WTC11 (cell line): ENCODE measurements at regions not wholly inside any gene's neighbourhood (a gene's known extent, or its start where the extent isn't known, plus 50 kb on each side); places are given as distances from the start of the nearest gene placed in this dataset.
"Not testable (repeated sequence)": the region's sequence is repeated elsewhere in the genome, so short reads cannot be mapped to it uniquely, and the experiment has no call there.

ENCODE experiments used
- ATAC-seq: fragments of 200-7000 bp; cut with Tn5 transposase; 2 replicates; pipeline ENCODE4 v1.10.0; 2021; ENCODE audit warnings: mild to moderate bottlenecking, moderate library complexity
- CTCF ChIA-PET: fragments of 300-600 bp; sonication (Branson Sonifier 250); formaldehyde crosslinking; loops from one replicate; lab custom pipeline; 2021; ENCODE audit warnings: antibody characterized with exemption; lab: Charles Lee
- POLR2A ChIA-PET: fragments of 350-600 bp; sonication (Branson Sonifier 250); formaldehyde crosslinking; loops from one replicate; lab custom pipeline; 2021; ENCODE audit warnings: antibody characterized with exemption; lab: Charles Lee
- DNase-seq: peaks from one replicate; pipeline ENCODE4 v3.0.0; 2021; ENCODE audit warnings: low spot score
- H3K27ac Mint-ChIP-seq: 2 replicates; pipeline ENCODE4 v1.8.0; 2021; ENCODE audit warnings: mixed read lengths
- H3K27me3 Mint-ChIP-seq: 2 replicates; pipeline ENCODE4 v1.8.0; 2021; ENCODE audit warnings: low read depth, mild to moderate bottlenecking, moderate library complexity, mixed read lengths
- H3K36me3 Mint-ChIP-seq: 2 replicates; pipeline ENCODE4 v1.8.0; 2021; ENCODE audit warnings: mixed read lengths
- H3K4me1 Mint-ChIP-seq: 2 replicates; pipeline ENCODE4 v1.8.0; 2022; ENCODE audit warnings: mixed read lengths
- H3K4me3 Mint-ChIP-seq: 2 replicates; pipeline ENCODE4 v1.8.0; 2021; ENCODE audit warnings: mild to moderate bottlenecking, moderate library complexity, mixed read lengths
- H3K9me3 Mint-ChIP-seq: 2 replicates; pipeline ENCODE4 v1.8.0; 2021; ENCODE audit warnings: mixed read lengths
- CDX4 ChIP-seq: fragments of 250-450 bp; sonication (Bioruptor Pico); IDR thresholded peaks from 2 replicates; pipeline ENCODE4 v1.9.0; 2021; ENCODE audit warnings: moderate library complexity, mild to moderate bottlenecking, inconsistent platforms, borderline replicate concordance
- E2F1 ChIP-seq: sonication (generic); formaldehyde crosslinking; IDR thresholded peaks from 2 replicates; pipeline ENCODE4 v1.8.0; 2022; ENCODE audit warnings: mild to moderate bottlenecking, missing genetic modification reagents
- ESRRA ChIP-seq: sonication (generic); formaldehyde crosslinking; IDR thresholded peaks from 2 replicates; pipeline ENCODE4 v1.8.1; 2022; ENCODE audit warnings: mild to moderate bottlenecking, missing genetic modification reagents, borderline replicate concordance
- FOXP1 ChIP-seq: sonication (generic); formaldehyde crosslinking; IDR thresholded peaks from 2 replicates; pipeline ENCODE4 v1.8.0; 2022; ENCODE audit warnings: missing genetic modification reagents, mild to moderate bottlenecking, moderate library complexity, borderline replicate concordance
- JAZF1 ChIP-seq: fragments of 250-450 bp; sonication (Bioruptor Pico); IDR thresholded peaks from 2 replicates; pipeline ENCODE4 v1.9.0; 2021; ENCODE audit warnings: moderate library complexity, mild to moderate bottlenecking, inconsistent platforms
- MXD4 ChIP-seq: fragments of 250-450 bp; sonication (Bioruptor Pico); IDR thresholded peaks from 2 replicates; pipeline ENCODE4 v1.8.0; 2021; ENCODE audit warnings: mild to moderate bottlenecking, moderate library complexity, borderline replicate concordance
- NFATC4 ChIP-seq: fragments of 250-450 bp; sonication (Bioruptor Pico); IDR thresholded peaks from 2 replicates; pipeline ENCODE4 v1.9.0; 2021; ENCODE audit warnings: mild to moderate bottlenecking
- NR1H2 ChIP-seq: sonication (generic); formaldehyde crosslinking; IDR thresholded peaks from 2 replicates; pipeline ENCODE4 v1.9.0; 2021; ENCODE audit warnings: mild to moderate bottlenecking, moderate library complexity, missing genetic modification reagents
- ZNF317 ChIP-seq: sonication (generic); formaldehyde crosslinking; IDR thresholded peaks from 2 replicates; pipeline ENCODE4 v1.8.1; 2023; ENCODE audit warnings: low read depth, mild to moderate bottlenecking, moderate library complexity, missing genetic modification reagents, borderline replicate concordance
- ZNF512 ChIP-seq: sonication (generic); formaldehyde crosslinking; IDR thresholded peaks from 2 replicates; pipeline ENCODE4 v1.8.1; 2022; ENCODE audit warnings: missing genetic modification reagents, borderline replicate concordance
- TF ChIP-seq, protein P1 (sequence below): sonication (generic); formaldehyde crosslinking; IDR thresholded peaks from 2 replicates; pipeline ENCODE4 v1.8.0; 2023; ENCODE audit warnings: missing genetic modification reagents, mild to moderate bottlenecking, borderline replicate concordance
- TF ChIP-seq, protein P2 (sequence below): sonication (generic); formaldehyde crosslinking; IDR thresholded peaks from 2 replicates; pipeline ENCODE4 v1.8.1; 2023; ENCODE audit warnings: mild to moderate bottlenecking, missing genetic modification reagents, borderline replicate concordance
- TF ChIP-seq, protein P3 (sequence below): sonication (generic); formaldehyde crosslinking; IDR thresholded peaks from 2 replicates; pipeline ENCODE4 v1.8.1; 2022; ENCODE audit warnings: mild to moderate bottlenecking, moderate library complexity, missing genetic modification reagents
- TF ChIP-seq, protein P4 (sequence below): sonication (generic); formaldehyde crosslinking; IDR thresholded peaks from 2 replicates; pipeline ENCODE4 v1.8.1; 2022; ENCODE audit warnings: low read depth, mild to moderate bottlenecking, moderate library complexity, missing genetic modification reagents, borderline replicate concordance
- TF ChIP-seq, protein P5 (sequence below): fragments of 250-450 bp; sonication (Bioruptor Pico); IDR thresholded peaks from 2 replicates; pipeline ENCODE4 v2.1.2; 2022; ENCODE audit warnings: mild to moderate bottlenecking, moderate library complexity
- TF ChIP-seq, protein P6 (sequence below): sonication (generic); formaldehyde crosslinking; IDR thresholded peaks from 2 replicates; pipeline ENCODE4 v1.8.1; 2022; ENCODE audit warnings: mild to moderate bottlenecking, missing genetic modification reagents, moderate library complexity, borderline replicate concordance

DNA sequence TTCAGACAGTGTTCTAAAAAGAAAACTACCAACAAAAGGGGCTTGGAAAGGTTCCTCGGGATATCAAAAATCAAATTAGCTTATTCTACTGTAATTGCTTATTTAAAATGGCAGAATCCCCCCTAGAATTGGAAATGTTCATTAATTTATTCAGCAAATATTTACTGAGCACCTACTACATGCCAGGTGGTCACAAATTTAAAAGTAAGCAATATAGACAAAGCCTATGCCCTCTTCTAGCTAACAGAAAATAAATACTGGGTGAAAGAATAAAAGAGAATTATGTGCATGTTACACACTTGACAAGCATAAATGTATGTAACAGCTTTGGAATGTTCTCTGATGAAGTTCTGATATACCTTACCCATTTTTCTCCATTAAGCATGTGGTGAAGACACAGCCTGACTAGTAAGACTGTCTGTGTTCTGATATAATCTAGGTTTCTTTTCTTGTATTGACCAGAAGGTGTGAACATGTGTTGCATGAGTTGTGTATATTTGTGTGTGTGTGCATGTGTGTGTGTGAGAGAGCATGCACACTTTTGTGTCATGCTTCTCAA lies 606.7 kb upstream of the CITED2 start (continued):
- TF ChIP-seq NFATC4 (CRISPR knock-in tag): no peak
- no peak for TF ChIP-seq FOXP1 (CRISPR knock-in tag)
- TF ChIP-seq, protein P1, sequence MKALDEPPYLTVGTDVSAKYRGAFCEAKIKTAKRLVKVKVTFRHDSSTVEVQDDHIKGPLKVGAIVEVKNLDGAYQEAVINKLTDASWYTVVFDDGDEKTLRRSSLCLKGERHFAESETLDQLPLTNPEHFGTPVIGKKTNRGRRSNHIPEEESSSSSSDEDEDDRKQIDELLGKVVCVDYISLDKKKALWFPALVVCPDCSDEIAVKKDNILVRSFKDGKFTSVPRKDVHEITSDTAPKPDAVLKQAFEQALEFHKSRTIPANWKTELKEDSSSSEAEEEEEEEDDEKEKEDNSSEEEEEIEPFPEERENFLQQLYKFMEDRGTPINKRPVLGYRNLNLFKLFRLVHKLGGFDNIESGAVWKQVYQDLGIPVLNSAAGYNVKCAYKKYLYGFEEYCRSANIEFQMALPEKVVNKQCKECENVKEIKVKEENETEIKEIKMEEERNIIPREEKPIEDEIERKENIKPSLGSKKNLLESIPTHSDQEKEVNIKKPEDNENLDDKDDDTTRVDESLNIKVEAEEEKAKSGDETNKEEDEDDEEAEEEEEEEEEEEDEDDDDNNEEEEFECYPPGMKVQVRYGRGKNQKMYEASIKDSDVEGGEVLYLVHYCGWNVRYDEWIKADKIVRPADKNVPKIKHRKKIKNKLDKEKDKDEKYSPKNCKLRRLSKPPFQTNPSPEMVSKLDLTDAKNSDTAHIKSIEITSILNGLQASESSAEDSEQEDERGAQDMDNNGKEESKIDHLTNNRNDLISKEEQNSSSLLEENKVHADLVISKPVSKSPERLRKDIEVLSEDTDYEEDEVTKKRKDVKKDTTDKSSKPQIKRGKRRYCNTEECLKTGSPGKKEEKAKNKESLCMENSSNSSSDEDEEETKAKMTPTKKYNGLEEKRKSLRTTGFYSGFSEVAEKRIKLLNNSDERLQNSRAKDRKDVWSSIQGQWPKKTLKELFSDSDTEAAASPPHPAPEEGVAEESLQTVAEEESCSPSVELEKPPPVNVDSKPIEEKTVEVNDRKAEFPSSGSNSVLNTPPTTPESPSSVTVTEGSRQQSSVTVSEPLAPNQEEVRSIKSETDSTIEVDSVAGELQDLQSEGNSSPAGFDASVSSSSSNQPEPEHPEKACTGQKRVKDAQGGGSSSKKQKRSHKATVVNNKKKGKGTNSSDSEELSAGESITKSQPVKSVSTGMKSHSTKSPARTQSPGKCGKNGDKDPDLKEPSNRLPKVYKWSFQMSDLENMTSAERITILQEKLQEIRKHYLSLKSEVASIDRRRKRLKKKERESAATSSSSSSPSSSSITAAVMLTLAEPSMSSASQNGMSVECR (CRISPR knock-in tag): no peak
- no peak for TF ChIP-seq NR1H2 (CRISPR knock-in tag)
- no peak for TF ChIP-seq CDX4 (CRISPR knock-in tag)
- no peak for TF ChIP-seq ESRRA
- TF ChIP-seq, protein P2, sequence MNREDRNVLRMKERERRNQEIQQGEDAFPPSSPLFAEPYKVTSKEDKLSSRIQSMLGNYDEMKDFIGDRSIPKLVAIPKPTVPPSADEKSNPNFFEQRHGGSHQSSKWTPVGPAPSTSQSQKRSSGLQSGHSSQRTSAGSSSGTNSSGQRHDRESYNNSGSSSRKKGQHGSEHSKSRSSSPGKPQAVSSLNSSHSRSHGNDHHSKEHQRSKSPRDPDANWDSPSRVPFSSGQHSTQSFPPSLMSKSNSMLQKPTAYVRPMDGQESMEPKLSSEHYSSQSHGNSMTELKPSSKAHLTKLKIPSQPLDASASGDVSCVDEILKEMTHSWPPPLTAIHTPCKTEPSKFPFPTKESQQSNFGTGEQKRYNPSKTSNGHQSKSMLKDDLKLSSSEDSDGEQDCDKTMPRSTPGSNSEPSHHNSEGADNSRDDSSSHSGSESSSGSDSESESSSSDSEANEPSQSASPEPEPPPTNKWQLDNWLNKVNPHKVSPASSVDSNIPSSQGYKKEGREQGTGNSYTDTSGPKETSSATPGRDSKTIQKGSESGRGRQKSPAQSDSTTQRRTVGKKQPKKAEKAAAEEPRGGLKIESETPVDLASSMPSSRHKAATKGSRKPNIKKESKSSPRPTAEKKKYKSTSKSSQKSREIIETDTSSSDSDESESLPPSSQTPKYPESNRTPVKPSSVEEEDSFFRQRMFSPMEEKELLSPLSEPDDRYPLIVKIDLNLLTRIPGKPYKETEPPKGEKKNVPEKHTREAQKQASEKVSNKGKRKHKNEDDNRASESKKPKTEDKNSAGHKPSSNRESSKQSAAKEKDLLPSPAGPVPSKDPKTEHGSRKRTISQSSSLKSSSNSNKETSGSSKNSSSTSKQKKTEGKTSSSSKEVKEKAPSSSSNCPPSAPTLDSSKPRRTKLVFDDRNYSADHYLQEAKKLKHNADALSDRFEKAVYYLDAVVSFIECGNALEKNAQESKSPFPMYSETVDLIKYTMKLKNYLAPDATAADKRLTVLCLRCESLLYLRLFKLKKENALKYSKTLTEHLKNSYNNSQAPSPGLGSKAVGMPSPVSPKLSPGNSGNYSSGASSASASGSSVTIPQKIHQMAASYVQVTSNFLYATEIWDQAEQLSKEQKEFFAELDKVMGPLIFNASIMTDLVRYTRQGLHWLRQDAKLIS (CRISPR knock-in tag): no peak
- TF ChIP-seq, protein P3, sequence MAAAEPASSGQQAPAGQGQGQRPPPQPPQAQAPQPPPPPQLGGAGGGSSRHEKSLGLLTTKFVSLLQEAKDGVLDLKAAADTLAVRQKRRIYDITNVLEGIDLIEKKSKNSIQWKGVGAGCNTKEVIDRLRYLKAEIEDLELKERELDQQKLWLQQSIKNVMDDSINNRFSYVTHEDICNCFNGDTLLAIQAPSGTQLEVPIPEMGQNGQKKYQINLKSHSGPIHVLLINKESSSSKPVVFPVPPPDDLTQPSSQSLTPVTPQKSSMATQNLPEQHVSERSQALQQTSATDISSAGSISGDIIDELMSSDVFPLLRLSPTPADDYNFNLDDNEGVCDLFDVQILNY (CRISPR knock-in tag): no peak
- TF ChIP-seq, protein P4, sequence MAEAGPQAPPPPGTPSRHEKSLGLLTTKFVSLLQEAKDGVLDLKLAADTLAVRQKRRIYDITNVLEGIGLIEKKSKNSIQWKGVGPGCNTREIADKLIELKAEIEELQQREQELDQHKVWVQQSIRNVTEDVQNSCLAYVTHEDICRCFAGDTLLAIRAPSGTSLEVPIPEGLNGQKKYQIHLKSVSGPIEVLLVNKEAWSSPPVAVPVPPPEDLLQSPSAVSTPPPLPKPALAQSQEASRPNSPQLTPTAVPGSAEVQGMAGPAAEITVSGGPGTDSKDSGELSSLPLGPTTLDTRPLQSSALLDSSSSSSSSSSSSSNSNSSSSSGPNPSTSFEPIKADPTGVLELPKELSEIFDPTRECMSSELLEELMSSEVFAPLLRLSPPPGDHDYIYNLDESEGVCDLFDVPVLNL (CRISPR knock-in tag): no peak
- TF ChIP-seq, protein P5, sequence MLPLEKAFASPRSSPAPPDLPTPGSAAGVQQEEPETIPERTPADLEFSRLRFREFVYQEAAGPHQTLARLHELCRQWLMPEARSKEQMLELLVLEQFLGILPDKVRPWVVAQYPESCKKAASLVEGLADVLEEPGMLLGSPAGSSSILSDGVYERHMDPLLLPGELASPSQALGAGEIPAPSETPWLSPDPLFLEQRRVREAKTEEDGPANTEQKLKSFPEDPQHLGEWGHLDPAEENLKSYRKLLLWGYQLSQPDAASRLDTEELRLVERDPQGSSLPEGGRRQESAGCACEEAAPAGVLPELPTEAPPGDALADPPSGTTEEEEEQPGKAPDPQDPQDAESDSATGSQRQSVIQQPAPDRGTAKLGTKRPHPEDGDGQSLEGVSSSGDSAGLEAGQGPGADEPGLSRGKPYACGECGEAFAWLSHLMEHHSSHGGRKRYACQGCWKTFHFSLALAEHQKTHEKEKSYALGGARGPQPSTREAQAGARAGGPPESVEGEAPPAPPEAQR (CRISPR knock-in tag): no peak
- TF ChIP-seq ZNF317: no peak
- TF ChIP-seq, protein P6, sequence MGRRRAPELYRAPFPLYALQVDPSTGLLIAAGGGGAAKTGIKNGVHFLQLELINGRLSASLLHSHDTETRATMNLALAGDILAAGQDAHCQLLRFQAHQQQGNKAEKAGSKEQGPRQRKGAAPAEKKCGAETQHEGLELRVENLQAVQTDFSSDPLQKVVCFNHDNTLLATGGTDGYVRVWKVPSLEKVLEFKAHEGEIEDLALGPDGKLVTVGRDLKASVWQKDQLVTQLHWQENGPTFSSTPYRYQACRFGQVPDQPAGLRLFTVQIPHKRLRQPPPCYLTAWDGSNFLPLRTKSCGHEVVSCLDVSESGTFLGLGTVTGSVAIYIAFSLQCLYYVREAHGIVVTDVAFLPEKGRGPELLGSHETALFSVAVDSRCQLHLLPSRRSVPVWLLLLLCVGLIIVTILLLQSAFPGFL: no peak
- no peak for TF ChIP-seq E2F1 (CRISPR knock-in tag)
- no peak for TF ChIP-seq JAZF1 (CRISPR knock-in tag)
- TF ChIP-seq MXD4: no peak
- no peak for TF ChIP-seq ZNF512 (CRISPR knock-in tag)

DNA sequence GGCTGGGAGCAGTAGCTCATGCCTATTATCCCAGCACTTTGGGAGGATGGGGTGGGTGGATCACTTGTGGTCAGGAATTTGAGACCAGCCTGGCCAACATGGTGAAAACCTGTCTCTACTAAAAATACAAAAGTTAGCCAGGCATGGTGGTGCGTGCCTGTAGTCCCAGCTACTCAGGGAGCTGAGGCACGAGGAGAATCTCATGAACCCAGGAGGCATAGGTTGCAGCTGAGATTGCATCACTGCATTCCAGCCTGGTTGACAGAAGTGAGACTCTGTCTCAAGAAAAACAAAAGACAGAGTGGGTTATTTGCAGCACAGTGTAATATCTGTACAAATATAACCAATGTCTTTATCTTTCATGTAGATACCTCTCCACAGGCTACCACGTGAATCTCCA lies 606.2 kb upstream of the CITED2 start:
- H3K27me3 Mint-ChIP-seq, H3K9me3 Mint-ChIP-seq, H3K4me3 Mint-ChIP-seq, ATAC-seq, DNase-seq, H3K27ac Mint-ChIP-seq, H3K36me3 Mint-ChIP-seq, POLR2A ChIA-PET, CTCF ChIA-PET: not testable (repeated sequence)
- peaks cover 54% of the 10 kb centered on the region for H3K4me1 Mint-ChIP-seq
